Loucy (cell line): ENCODE measurements at regions not wholly inside any gene's neighbourhood (a gene's known extent, or its start where the extent isn't known, plus 50 kb on each side); places are given as distances from the start of the nearest gene placed in this dataset.
"Not testable (repeated sequence)": the region's sequence is repeated elsewhere in the genome, so short reads cannot be mapped to it uniquely, and the experiment has no call there.

ENCODE experiments used
- EZH2phosphoT487 ChIP-seq: fragments of 200-600 bp; IDR thresholded peaks from 2 replicates; pipeline ENCODE4 v1.6.1; 2018; ENCODE audit warnings: antibody characterized with exemption, mild to moderate bottlenecking, moderate library complexity, borderline replicate concordance
- TF ChIP-seq, protein P1 (sequence below): fragments of 200-600 bp; sonication (generic); conservative IDR thresholded peaks from 2 replicates; pipeline ENCODE4 v1.5.1; 2014; ENCODE audit warnings: mild to moderate bottlenecking, antibody characterized with exemption, low read length

DNA sequence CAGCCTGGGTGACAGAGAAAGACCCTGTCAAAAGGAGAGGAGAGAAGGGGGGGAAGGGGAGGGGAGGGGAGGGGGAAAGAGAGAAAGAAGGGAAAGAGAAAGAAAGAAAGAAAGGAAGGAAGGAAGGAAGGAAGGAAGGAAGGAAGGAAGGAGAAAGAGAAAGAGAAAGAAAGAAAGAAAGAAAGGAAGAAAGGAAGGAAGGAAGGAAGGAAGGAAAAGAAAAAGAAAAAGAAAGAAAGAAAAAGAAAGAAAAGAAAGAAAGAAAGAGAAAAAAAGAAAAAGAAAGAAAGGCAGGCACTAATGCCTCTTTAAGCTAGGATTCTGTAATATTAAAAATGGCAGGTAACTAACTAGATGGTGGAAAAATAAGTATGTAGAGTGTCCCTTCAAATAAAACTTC is 59.8 kb upstream of the ABLIM1 start:
- TF ChIP-seq, protein P1, sequence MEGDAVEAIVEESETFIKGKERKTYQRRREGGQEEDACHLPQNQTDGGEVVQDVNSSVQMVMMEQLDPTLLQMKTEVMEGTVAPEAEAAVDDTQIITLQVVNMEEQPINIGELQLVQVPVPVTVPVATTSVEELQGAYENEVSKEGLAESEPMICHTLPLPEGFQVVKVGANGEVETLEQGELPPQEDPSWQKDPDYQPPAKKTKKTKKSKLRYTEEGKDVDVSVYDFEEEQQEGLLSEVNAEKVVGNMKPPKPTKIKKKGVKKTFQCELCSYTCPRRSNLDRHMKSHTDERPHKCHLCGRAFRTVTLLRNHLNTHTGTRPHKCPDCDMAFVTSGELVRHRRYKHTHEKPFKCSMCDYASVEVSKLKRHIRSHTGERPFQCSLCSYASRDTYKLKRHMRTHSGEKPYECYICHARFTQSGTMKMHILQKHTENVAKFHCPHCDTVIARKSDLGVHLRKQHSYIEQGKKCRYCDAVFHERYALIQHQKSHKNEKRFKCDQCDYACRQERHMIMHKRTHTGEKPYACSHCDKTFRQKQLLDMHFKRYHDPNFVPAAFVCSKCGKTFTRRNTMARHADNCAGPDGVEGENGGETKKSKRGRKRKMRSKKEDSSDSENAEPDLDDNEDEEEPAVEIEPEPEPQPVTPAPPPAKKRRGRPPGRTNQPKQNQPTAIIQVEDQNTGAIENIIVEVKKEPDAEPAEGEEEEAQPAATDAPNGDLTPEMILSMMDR: not testable (repeated sequence)
- TF ChIP-seq EZH2phosphoT487: not testable (repeated sequence)
